IMR-90 (cell line): ENCODE measurements at regions not wholly inside any gene's neighbourhood (a gene's known extent, or its start where the extent isn't known, plus 50 kb on each side); places are given as distances from the start of the nearest gene placed in this dataset.

Experiments used
- ATAC-seq: fragments of 200-7000 bp; cut with Tn5 transposase; 2 replicates; pipeline ENCODE4 v1.9.1; 2020; ENCODE audit warnings: low read depth, mild to moderate bottlenecking, moderate library complexity
- BruUV-seq: library from RNA; stranded (reverse); fragments of 400-500 nt; replicated peaks from 2 replicates; lab custom pipeline; 2021; lab: Mats Ljungman, UMichigan
- CTCF ChIA-PET: fragments of 300-600 bp; formaldehyde crosslinking; extraction: SDS; loops from one replicate; lab custom pipeline; 2021; ENCODE audit warnings: antibody characterized with exemption; lab: Yijun Ruan, JAX
- POLR2A ChIA-PET: fragments of 300-600 bp; sonication (Branson Sonifier 250); formaldehyde crosslinking; loops from one replicate; lab custom pipeline; 2022; ENCODE audit warnings: antibody characterized with exemption; ENCODE audit not compliant: unreplicated experiment; lab: Charles Lee
- DNase-seq: peaks from one replicate; pipeline ENCODE4 v3.0.0; 2013
- H2AFZ ChIP-seq: replicated peaks from 2 replicates; pipeline ENCODE3; 2013; ENCODE audit warnings: low read length, mild to moderate bottlenecking; ENCODE audit not compliant: poor library complexity
- H2AK5ac ChIP-seq: 2 replicates; pipeline ENCODE4 v1.6.1; 2013; ENCODE audit warnings: low read depth, low read length, inconsistent platforms
- H2AK9ac ChIP-seq: replicated peaks from 2 replicates; pipeline ENCODE3; 2013; ENCODE audit warnings: mild to moderate bottlenecking, low read depth, low read length, moderate library complexity; ENCODE audit not compliant: poor library complexity
- H2BK120ac ChIP-seq: 2 replicates; pipeline ENCODE4 v1.6.1; 2013; ENCODE audit warnings: low read depth, low read length, inconsistent platforms
- H2BK15ac ChIP-seq: 3 replicates; pipeline ENCODE4 v1.6.1; 2013; ENCODE audit warnings: low read depth, low read length, inconsistent platforms
- H2BK20ac ChIP-seq: 2 replicates; pipeline ENCODE4 v1.6.1; 2013; ENCODE audit warnings: low read depth, mild to moderate bottlenecking, inconsistent platforms, low read length, moderate library complexity
- H2BK5ac ChIP-seq: 2 replicates; pipeline ENCODE4 v1.6.1; 2013; ENCODE audit warnings: mild to moderate bottlenecking, low read depth, low read length, inconsistent platforms; ENCODE audit not compliant: poor library complexity, severe bottlenecking
- H3K14ac ChIP-seq: replicated peaks from 2 replicates; pipeline ENCODE4 v1.6.1; 2013; ENCODE audit warnings: low read depth, low read length, inconsistent platforms
- H3K18ac ChIP-seq: 2 replicates; pipeline ENCODE4 v1.6.1; 2013; ENCODE audit warnings: low read depth, low read length, control low read depth
- H3K23ac ChIP-seq: 2 replicates; pipeline ENCODE4 v1.6.1; 2013; ENCODE audit warnings: low read depth, low read length, inconsistent platforms
- H3K27ac ChIP-seq: 2 replicates; pipeline ENCODE4 v1.5.1; 2013; ENCODE audit warnings: mild to moderate bottlenecking, control low read depth, low read length; ENCODE audit not compliant: insufficient read depth
- H3K27me3 ChIP-seq: 2 replicates; pipeline ENCODE4 v1.6.1; 2013; ENCODE audit warnings: low read length; ENCODE audit not compliant: control insufficient read depth, insufficient read depth
- H3K36me3 ChIP-seq: 2 replicates; pipeline ENCODE4 v1.6.1; 2013; ENCODE audit warnings: low read length, mixed read lengths; ENCODE audit not compliant: control insufficient read depth, insufficient read depth
- H3K4ac ChIP-seq: 2 replicates; pipeline ENCODE4 v1.6.1; 2013; ENCODE audit warnings: low read depth, low read length, inconsistent platforms
- H3K4me1 ChIP-seq: 2 replicates; pipeline ENCODE4 v1.6.1; 2013; ENCODE audit warnings: low read length, mixed read lengths; ENCODE audit not compliant: control insufficient read depth, insufficient read depth
- H3K4me2 ChIP-seq: 2 replicates; pipeline ENCODE4 v1.6.1; 2013; ENCODE audit warnings: low read depth, mild to moderate bottlenecking, control low read depth, low read length, moderate library complexity
- H3K4me3 ChIP-seq: 2 replicates; pipeline ENCODE4 v1.5.1; 2013; ENCODE audit warnings: low read depth, mild to moderate bottlenecking, control low read depth, low read length, moderate library complexity; ENCODE audit not compliant: insufficient read depth
- H3K56ac ChIP-seq: 2 replicates; pipeline ENCODE4 v1.6.1; 2013; ENCODE audit warnings: low read length, inconsistent platforms; ENCODE audit not compliant: insufficient read depth; ENCODE audit errors: extremely low read depth
- H3K79me1 ChIP-seq, 2 experiments: 2 replicates each; pipeline ENCODE4 v1.6.1; 2013; ENCODE audit warnings: low read length in 2 of 2, inconsistent platforms in 1 of 2, low read depth in 1 of 2
- H3K9ac ChIP-seq: 2 replicates; pipeline ENCODE4 v1.6.1; 2013; ENCODE audit warnings: low read depth, low read length, control low read depth
- H3K9me1 ChIP-seq: 2 replicates; pipeline ENCODE4 v1.6.1; 2013; ENCODE audit warnings: low read length, inconsistent platforms; ENCODE audit not compliant: insufficient read depth
- H3K9me3 ChIP-seq: 2 replicates; pipeline ENCODE4 v1.6.1; 2013; ENCODE audit warnings: low read length; ENCODE audit not compliant: control insufficient read depth, insufficient read depth
- H4K20me1 ChIP-seq: 2 replicates; pipeline ENCODE4 v1.6.1; 2013; ENCODE audit warnings: low read length, inconsistent platforms; ENCODE audit not compliant: insufficient read depth
- H4K5ac ChIP-seq: 2 replicates; pipeline ENCODE4 v1.6.1; 2013; ENCODE audit warnings: mild to moderate bottlenecking, low read depth, low read length, control low read depth
- H4K8ac ChIP-seq, 2 experiments: 2 replicates each; pipeline ENCODE4 v1.6.1; 2013; ENCODE audit warnings: low read depth in 2 of 2, low read length in 2 of 2, control low read depth in 1 of 2, inconsistent platforms in 1 of 2
- H4K91ac ChIP-seq: 2 replicates; pipeline ENCODE4 v1.6.1; 2013; ENCODE audit warnings: low read depth, low read length, inconsistent platforms; ENCODE audit not compliant: insufficient read depth
- CEBPB ChIP-seq: IDR thresholded peaks from 2 replicates; pipeline ENCODE4 v1.6.1; 2012; ENCODE audit warnings: low read depth, low read length, improper control_type of control experiment
- CHD1 ChIP-seq: IDR thresholded peaks from 2 replicates; pipeline ENCODE4 v1.6.1; 2012; ENCODE audit warnings: low read depth, low read length, improper control_type of control experiment
- CTCF ChIP-seq: conservative IDR thresholded peaks from 2 replicates; pipeline ENCODE4 v1.5.1; 2012; ENCODE audit warnings: mild to moderate bottlenecking, low read depth, low read length, improper control_type of control experiment
- ELK1 ChIP-seq: fragments of 150-350 bp; IDR thresholded peaks from 2 replicates; pipeline ENCODE4 v1.6.1; 2016; ENCODE audit warnings: low read depth, mild to moderate bottlenecking, low read length, moderate library complexity, borderline replicate concordance
- FOS ChIP-seq: fragments of 150-350 bp; IDR thresholded peaks from 2 replicates; pipeline ENCODE4 v1.6.1; 2016; ENCODE audit warnings: low read depth, low read length
- MAFK ChIP-seq: IDR thresholded peaks from 2 replicates; pipeline ENCODE4 v1.6.1; 2012; ENCODE audit warnings: low read depth, low read length, improper control_type of control experiment
- MAZ ChIP-seq: IDR thresholded peaks from 2 replicates; pipeline ENCODE4 v1.6.1; 2012; ENCODE audit warnings: low read depth, mild to moderate bottlenecking, low read length, improper control_type of control experiment, moderate library complexity, borderline replicate concordance
- NFE2L2 ChIP-seq: fragments of 150-350 bp; IDR thresholded peaks from 2 replicates; pipeline ENCODE4 v1.6.1; 2016; ENCODE audit warnings: low read depth, mild to moderate bottlenecking, low read length
- POLR2A ChIP-seq: IDR thresholded peaks from 2 replicates; pipeline ENCODE4 v1.6.1; 2012; ENCODE audit warnings: mild to moderate bottlenecking, low read depth, low read length
- RAD21 ChIP-seq: IDR thresholded peaks from 2 replicates; pipeline ENCODE4 v1.6.1; 2012; ENCODE audit warnings: low read length, improper control_type of control experiment
- SMC3 ChIP-seq: fragments of 150-350 bp; IDR thresholded peaks from 2 replicates; pipeline ENCODE4 v1.6.1; 2016; ENCODE audit warnings: low read depth, mild to moderate bottlenecking, antibody characterized with exemption, low read length, moderate library complexity
- USF2 ChIP-seq: fragments of 150-350 bp; IDR thresholded peaks from 2 replicates; pipeline ENCODE4 v1.6.1; 2017; ENCODE audit warnings: mild to moderate bottlenecking, antibody characterized with exemption, low read length, low read depth
- WGBS, 2 experiments: methylation state at CpG; one replicate each; pipeline versions ENCODE4 v1.1.5 to v1.1.7; 2013; ENCODE audit warnings: missing lambda C conversion rate in 2 of 2; ENCODE audit not compliant: insufficient read length in 1 of 2; ENCODE audit errors: extremely low coverage in 2 of 2; 5-methylcytosine and 5-hydroxymethylcytosine counted together
- dilution Hi-C: fragments of 300-500 bp; cut with HindIII; formaldehyde crosslinking; loops from one replicate; pipeline ENCODE4 v1.14.3; 2018; ENCODE audit warnings: low sequenced_read_pairs; ENCODE audit not compliant: unreplicated experiment
- in situ Hi-C: fragments of 300-500 bp; cut with MboI; formaldehyde crosslinking; loops from 3 replicates; pipeline ENCODE4 v1.14.3; 2019; ENCODE audit warnings: low sequenced_read_pairs, inconsistent platforms, mixed read lengths
- intact Hi-C: fragments of 100-400 bp; cut with micrococcal nuclease; formaldehyde crosslinking; loops from 2 replicates; pipeline ENCODE4 v1.10.0; 2022

GRCh38 chr15:22259881-22260421 lies 179.6 kb downstream of the OR4M2 start:
- H3K79me1 ChIP-seq: no peaks in the 10 kb centered on the region
- H3K4me2 ChIP-seq: no peak overlapping the region
- in situ Hi-C loops: no loop called here
- intact Hi-C loops: no loop called here
- no peak overlapping the region for H3K56ac ChIP-seq
- DNase-seq (no peak), ATAC-seq (no peak)
- no peak overlapping the region for H3K23ac ChIP-seq
- no peak overlapping the region for H2AK5ac ChIP-seq
- H4K8ac ChIP-seq: no peak overlapping the region
- H3K4me3 ChIP-seq: no peak overlapping the region
- TF ChIP-seq NFE2L2: no peak
- no peak for TF ChIP-seq POLR2A
- TF ChIP-seq CEBPB: no peak
- TF ChIP-seq USF2: no peak
- no peak for TF ChIP-seq RAD21
- no peak for TF ChIP-seq ELK1
- no peak for TF ChIP-seq MAFK
- no peak for TF ChIP-seq CHD1
- no peak for TF ChIP-seq SMC3
- no peak for TF ChIP-seq CTCF
- TF ChIP-seq MAZ: no peak
- no peak for TF ChIP-seq FOS
- no peak overlapping the region for H4K5ac ChIP-seq
- H4K91ac ChIP-seq: no peak overlapping the region
- no peak overlapping the region for H3K14ac ChIP-seq
- no peaks in the 10 kb centered on the region for H3K36me3 ChIP-seq
- no peak overlapping the region for H2BK120ac ChIP-seq
- H3K4me1 ChIP-seq: no peaks in the 10 kb centered on the region
- no TSS peak for BruUV-seq
- H2BK15ac ChIP-seq: no peak overlapping the region
- H2BK5ac ChIP-seq: no peak overlapping the region
- ChIA-PET POLR2A (no interaction called here), CTCF (no interaction called here)
- no peak overlapping the region for H2AK9ac ChIP-seq
- H2AFZ ChIP-seq: no peak overlapping the region
- H3K27me3 ChIP-seq: no peaks in the 10 kb centered on the region
- no peaks in the 10 kb centered on the region for H3K9me1 ChIP-seq
- H3K9me3 ChIP-seq: peaks cover 26% of the 10 kb centered on the region
- dilution Hi-C loops: no loop called here
- H4K20me1 ChIP-seq: no peaks in the 10 kb centered on the region
- no peak overlapping the region for H3K4ac ChIP-seq
- H3K27ac ChIP-seq: no peak overlapping the region
- no peak overlapping the region for H2BK20ac ChIP-seq
- 65% methylated on average over 6 of the region's 7 CpGs; no CpG with 5 or more reads in 1 of the 2 experiments for WGBS, 2 experiments
- no peak overlapping the region for H3K9ac ChIP-seq
- no peak overlapping the region for H3K18ac ChIP-seq
